Kidney (tissue), 13 donors: ENCODE measurements at regions not wholly inside any gene's neighbourhood (a gene's known extent, or its start where the extent isn't known, plus 50 kb on each side); places are given as distances from the start of the nearest gene placed in this dataset.

Experiments
- DNase-seq, 5 donors: peaks; one replicate each; pipeline ENCODE4 v3.0.0-alpha.2; 2013 to 2020
- FAIRE-seq: peaks from 2 replicates; lab custom pipeline; 2012; peaks lifted over from hg19 to GRCh38; lab: Jason Lieb, UNC
- H3K27ac ChIP-seq, 2 donors: one replicate each; pipeline ENCODE4 v1.7.0; 2013; ENCODE audit warnings: low read depth in 2 of 2, low read length in 2 of 2, inconsistent platforms in 1 of 2
- H3K27me3 ChIP-seq: one replicate; pipeline ENCODE4 v1.7.1; 2013; ENCODE audit warnings: low read length, inconsistent platforms; ENCODE audit not compliant: control insufficient read depth, insufficient read depth
- H3K36me3 ChIP-seq, 3 donors: one replicate each; pipeline versions ENCODE4 v1.7.0 to v1.7.1; 2013; ENCODE audit warnings: low read length in 3 of 3, control low read depth in 1 of 3, inconsistent platforms in 1 of 3; ENCODE audit not compliant: insufficient read depth in 3 of 3, control insufficient read depth in 2 of 3
- H3K4me1 ChIP-seq, 3 donors: one replicate each; pipeline versions ENCODE4 v1.7.0 to v1.7.1; 2013; ENCODE audit warnings: low read length in 3 of 3, inconsistent platforms in 1 of 3, low read depth in 1 of 3; ENCODE audit not compliant: control insufficient read depth in 2 of 3, insufficient read depth in 2 of 3
- H3K4me3 ChIP-seq, 3 donors: one replicate each; pipeline versions ENCODE4 v1.7.0 to v1.8.1; 2013; ENCODE audit warnings: low read length in 3 of 3, control low read depth in 1 of 3, inconsistent platforms in 1 of 3
- H3K9ac ChIP-seq, 3 donors: one replicate each; pipeline versions ENCODE4 v1.7.0 to v1.7.1; 2013; ENCODE audit warnings: low read length in 3 of 3, control low read depth in 1 of 3, inconsistent platforms in 1 of 3
- H3K9me3 ChIP-seq, 3 donors: one replicate each; pipeline versions ENCODE4 v1.7.0 to v1.7.1; 2013; ENCODE audit warnings: low read length in 3 of 3, control low read depth in 1 of 3, inconsistent platforms in 1 of 3; ENCODE audit not compliant: control insufficient read depth in 2 of 3, insufficient read depth in 1 of 3
- CTCF ChIP-seq: IDR thresholded peaks from 3 replicates; pipeline ENCODE4 v1.5.1; 2012; ENCODE audit warnings: mild to moderate bottlenecking, moderate library complexity, borderline replicate concordance; ENCODE audit not compliant: insufficient read depth; ENCODE audit errors: extremely low read depth
- intact Hi-C: fragments of 100-400 bp; cut with DNase I; formaldehyde crosslinking; loops from one replicate; pipeline ENCODE4 v1.11.1; 2022
- donor health status: control.
- donor health status: control.
- donor health status: control.
- donor health status: control.
- donor health status: control.
- donor health status: DM: yes; HTN: yes; CAD: no.
- donor health status: Normal renal cell carcinoma (clear cell type).

GRCh38 chr3:43950775-43951174, 260.0 kb downstream of the ABHD5 start:
- no peak for DNase-seq
- Histone ChIP-seq H3K36me3 (no peaks in the 10 kb centered on the region), H3K27ac (no peak overlapping the region), H3K4me1 (no peaks in the 10 kb centered on the region), H3K4me3 (no peak overlapping the region), H3K27me3 (no peaks in the 10 kb centered on the region), H3K9ac (no peak overlapping the region), H3K9me3 (no peaks in the 10 kb centered on the region)
- TF ChIP-seq CTCF = no peak
- no peak for FAIRE-seq
- intact Hi-C loops = no loop called here

GRCh38 chr3:43951813-43952212, 261.1 kb downstream of the ABHD5 start:
- Histone ChIP-seq H3K4me1 (no peaks in the 10 kb centered on the region), H3K27ac (no peak overlapping the region), H3K36me3 (no peaks in the 10 kb centered on the region), H3K9me3 (no peaks in the 10 kb centered on the region), H3K4me3 (no peak overlapping the region), H3K9ac (no peak overlapping the region), H3K27me3 (no peaks in the 10 kb centered on the region)
- FAIRE-seq (no peak), DNase-seq (no peak)
- intact Hi-C loops = no loop called here
- TF ChIP-seq CTCF = no peak

GRCh38 chr3:43953380-43953779, 262.6 kb downstream of the ABHD5 start:
- Histone ChIP-seq H3K36me3 (no peaks in the 10 kb centered on the region), H3K27me3 (no peaks in the 10 kb centered on the region), H3K9ac (no peak overlapping the region), H3K4me1 (no peaks in the 10 kb centered on the region), H3K27ac (no peak overlapping the region), H3K4me3 (no peak overlapping the region), H3K9me3 (no peaks in the 10 kb centered on the region)
- FAIRE-seq (no peak), DNase-seq (peak in 4 of 5 donors; percentile 19 to 62 (median 58))
- no peak for TF ChIP-seq CTCF
- intact Hi-C loops = no loop called here

GRCh38 chr3:43953814-43954692, 263.3 kb downstream of the ABHD5 start:
- Histone ChIP-seq H3K9me3 (no peaks in the 10 kb centered on the region), H3K27ac (no peak overlapping the region), H3K27me3 (no peaks in the 10 kb centered on the region), H3K4me1 (no peaks in the 10 kb centered on the region), H3K36me3 (no peaks in the 10 kb centered on the region), H3K9ac (no peak overlapping the region), H3K4me3 (no peak overlapping the region)
- FAIRE-seq = no peak
- DNase-seq = peak in 4 of 5 donors; percentile 29 to 65 (median 50)
- TF ChIP-seq CTCF = no peak
- intact Hi-C loops = no loop called here
